ENCODE measurements at regions not wholly inside any gene's neighbourhood (a gene's known extent, or its start where the extent isn't known, plus 50 kb on each side); places are given as distances from the start of the nearest gene placed in this dataset.

GRCh38 chr11:87431392-87431791 is 393.7 kb downstream of the TMEM135 start:
- TF ChIP-seq CTCF (IDR thresholded peaks at IDR 0.05 in 4 of 5, conservative IDR thresholded peaks at IDR 0.05 in 1 of 5) (no peak), POLR2A (IDR thresholded peaks at IDR 0.05) (no peak)
